Motor neuron (in vitro differentiated cells): ENCODE measurements at regions not wholly inside any gene's neighbourhood (a gene's known extent, or its start where the extent isn't known, plus 50 kb on each side); places are given as distances from the start of the nearest gene placed in this dataset.
A peak's percentile ranks its signal among the peaks of the same experiment; 100 is the strongest.

Experiments
- ATAC-seq, 8 experiments: fragments of 200-7000 bp; cut with Tn5 transposase; replicated peaks in 6 of 8; 2 replicates each; pipeline ENCODE4 v1.8.0; 2021; ENCODE audit warnings: mild to moderate bottlenecking in 8 of 8, moderate library complexity in 8 of 8
- H3K27ac ChIP-seq, 2 donors: fragments of 250-450 bp; sonication (Bioruptor Pico); 2 replicates each; pipeline ENCODE4 v1.9.0; 2021; ENCODE audit warnings: antibody characterized with exemption in 2 of 2, mild to moderate bottlenecking in 2 of 2, moderate library complexity in 1 of 2
- H3K4me1 ChIP-seq, 2 donors: fragments of 250-450 bp; sonication (Bioruptor Pico); replicated peaks in 1 of 2; 2 replicates each; pipeline ENCODE4 v1.6.1; 2021; ENCODE audit warnings: antibody characterized with exemption in 2 of 2, mild to moderate bottlenecking in 2 of 2, moderate library complexity in 1 of 2
- H3K4me3 ChIP-seq, 5 donors: fragments of 250-450 bp; sonication (Bioruptor Pico); 2 replicates each; pipeline ENCODE4 v1.9.0; 2021; ENCODE audit warnings: antibody characterized with exemption in 5 of 5, mild to moderate bottlenecking in 5 of 5, moderate library complexity in 4 of 5
- WGBS, 10 experiments: fragments of 450-650 bp; shearing (Covaris generic); methylation state at CpG; one replicate each; pipeline ENCODE4 v1.0.0; 2022; 5-methylcytosine and 5-hydroxymethylcytosine counted together
- in situ Hi-C, 9 experiments: fragments of 400-800 bp; cut with MboI; loops; one replicate each; pipeline ENCODE4 v1.15.0; 2021; ENCODE audit warnings: low sequenced_read_pairs in 9 of 9, low pct_unique_long_range_greater_than_20kb in 2 of 9; ENCODE audit not compliant: unreplicated experiment in 9 of 9

- in situ Hi-C loops = no loop called here
- no peaks in the 10 kb centered on the region for H3K4me1 ChIP-seq
- peak in 1 of 8 experiments; percentile 36 for ATAC-seq
- WGBS, 10 experiments = 50 to 100% (median 78%) methylated on average over 1 of the region's 1 CpG; no CpG with 5 or more reads in 4 of the 10 experiments
- no peak overlapping the region for H3K4me3 ChIP-seq
- no peak overlapping the region for H3K27ac ChIP-seq
Observed at GRCh38 chr5:93653716-93654115, 70.7 kb downstream of the NR2F1 start.

GRCh38 chr5:93649234-93649900 is 66.3 kb downstream of the NR2F1 start:
- WGBS, 10 experiments = 0 to 80% (median 50%) methylated on average over 1 of the region's 1 CpG; no CpG with 5 or more reads in 3 of the 10 experiments
- Histone ChIP-seq H3K4me1 (no peaks in the 10 kb centered on the region), H3K4me3 (no peak overlapping the region), H3K27ac (no peak overlapping the region)
- in situ Hi-C loops = no loop called here
- ATAC-seq = no peak

GRCh38 chr5:93644760-93645159 is 61.7 kb downstream of the NR2F1 start:
- Histone ChIP-seq H3K4me3 (no peak overlapping the region), H3K27ac (no peak overlapping the region), H3K4me1 (no peaks in the 10 kb centered on the region)
- in situ Hi-C loops = no loop called here
- 57 to 100% (median 93%) methylated on average over 1 to 2 of the region's 2 CpGs; no CpG with 5 or more reads in 1 of the 10 experiments for WGBS, 10 experiments
- ATAC-seq = no peak
